Panc1 (cell line): ENCODE measurements at regions not wholly inside any gene's neighbourhood (a gene's known extent, or its start where the extent isn't known, plus 50 kb on each side); places are given as distances from the start of the nearest gene placed in this dataset.

Experiments used
- CTCF ChIP-seq: fragments of 450-650 bp; IDR thresholded peaks from 2 replicates; pipeline ENCODE4 v1.5.1; 2017; ENCODE audit warnings: mild to moderate bottlenecking
- POLR2AphosphoS5 ChIP-seq: IDR thresholded peaks from 2 replicates; pipeline ENCODE4 v1.6.1; 2012; ENCODE audit warnings: mild to moderate bottlenecking, low read depth, low read length, moderate library complexity
- REST ChIP-seq, 2 experiments: IDR thresholded peaks; 2 replicates each; pipeline ENCODE4 v1.6.1; 2011 to 2012; ENCODE audit warnings: low read depth in 2 of 2, control low read depth in 1 of 2, low read length in 1 of 2, mild to moderate bottlenecking in 1 of 2, moderate library complexity in 1 of 2; ENCODE audit not compliant: insufficient read depth in 1 of 2

- TF ChIP-seq CTCF (no peak), REST (IDR thresholded peaks at IDR 0.05; ENCODE audit: insufficient read depth in 1 of 2, low read depth in 2 of 2, low read length in 1 of 2) (no peak), POLR2AphosphoS5 (no peak)
These were observed 332.7 kb upstream of the CELF2 start for GRCh38 chr10:10684972-10685371.
